Kidney (tissue), 13 donors: ENCODE measurements at regions not wholly inside any gene's neighbourhood (a gene's known extent, or its start where the extent isn't known, plus 50 kb on each side); places are given as distances from the start of the nearest gene placed in this dataset.

Experiments used
- DNase-seq, 5 donors: peaks; one replicate each; pipeline ENCODE4 v3.0.0-alpha.2; 2013 to 2020
- FAIRE-seq: peaks from 2 replicates; lab custom pipeline; 2012; peaks lifted over from hg19 to GRCh38; lab: Jason Lieb, UNC
- H3K27ac ChIP-seq, 2 donors: one replicate each; pipeline ENCODE4 v1.7.0; 2013; ENCODE audit warnings: low read depth in 2 of 2, low read length in 2 of 2, inconsistent platforms in 1 of 2
- H3K27me3 ChIP-seq: one replicate; pipeline ENCODE4 v1.7.1; 2013; ENCODE audit warnings: low read length, inconsistent platforms; ENCODE audit not compliant: control insufficient read depth, insufficient read depth
- H3K36me3 ChIP-seq, 3 donors: one replicate each; pipeline versions ENCODE4 v1.7.0 to v1.7.1; 2013; ENCODE audit warnings: low read length in 3 of 3, control low read depth in 1 of 3, inconsistent platforms in 1 of 3; ENCODE audit not compliant: insufficient read depth in 3 of 3, control insufficient read depth in 2 of 3
- H3K4me1 ChIP-seq, 3 donors: one replicate each; pipeline versions ENCODE4 v1.7.0 to v1.7.1; 2013; ENCODE audit warnings: low read length in 3 of 3, inconsistent platforms in 1 of 3, low read depth in 1 of 3; ENCODE audit not compliant: control insufficient read depth in 2 of 3, insufficient read depth in 2 of 3
- H3K4me3 ChIP-seq, 3 donors: one replicate each; pipeline versions ENCODE4 v1.7.0 to v1.8.1; 2013; ENCODE audit warnings: low read length in 3 of 3, control low read depth in 1 of 3, inconsistent platforms in 1 of 3
- H3K9ac ChIP-seq, 3 donors: one replicate each; pipeline versions ENCODE4 v1.7.0 to v1.7.1; 2013; ENCODE audit warnings: low read length in 3 of 3, control low read depth in 1 of 3, inconsistent platforms in 1 of 3
- H3K9me3 ChIP-seq, 3 donors: one replicate each; pipeline versions ENCODE4 v1.7.0 to v1.7.1; 2013; ENCODE audit warnings: low read length in 3 of 3, control low read depth in 1 of 3, inconsistent platforms in 1 of 3; ENCODE audit not compliant: control insufficient read depth in 2 of 3, insufficient read depth in 1 of 3
- CTCF ChIP-seq: IDR thresholded peaks from 3 replicates; pipeline ENCODE4 v1.5.1; 2012; ENCODE audit warnings: mild to moderate bottlenecking, moderate library complexity, borderline replicate concordance; ENCODE audit not compliant: insufficient read depth; ENCODE audit errors: extremely low read depth
- intact Hi-C: fragments of 100-400 bp; cut with DNase I; formaldehyde crosslinking; loops from one replicate; pipeline ENCODE4 v1.11.1; 2022
- donor health status: control.
- donor health status: control.
- donor health status: control.
- donor health status: control.
- donor health status: control.
- donor health status: DM: yes; HTN: yes; CAD: no.
- donor health status: Normal renal cell carcinoma (clear cell type).

DNA sequence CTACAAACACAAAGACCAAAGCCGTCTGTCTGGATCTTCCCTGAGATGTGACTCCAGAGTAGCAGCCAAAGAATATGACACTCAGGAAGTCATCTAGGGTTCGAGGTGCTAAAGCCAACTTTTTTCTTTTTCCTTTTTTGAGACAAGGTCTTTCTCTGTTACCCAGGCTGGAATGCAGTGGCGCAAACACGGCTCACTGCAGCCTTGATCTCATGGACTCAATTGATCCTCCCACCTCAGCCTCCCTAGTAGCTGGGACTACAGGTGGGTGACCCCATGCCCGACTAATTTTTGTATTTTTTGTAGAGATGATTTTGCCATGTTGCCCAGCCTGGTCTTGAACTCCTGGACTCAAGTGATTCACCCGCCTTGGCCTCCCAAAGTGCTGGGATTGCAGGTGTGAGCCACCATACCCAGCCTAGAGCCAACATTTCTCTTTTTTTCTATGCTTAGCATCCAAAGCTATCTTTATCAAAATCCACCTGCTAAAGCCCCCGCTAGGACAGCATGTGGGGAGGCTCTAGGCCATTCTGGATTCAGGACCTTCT lies 92.8 kb downstream of the TMEM17 start:
- Histone ChIP-seq H3K4me3 (no peak overlapping the region), H3K27ac (no peak overlapping the region), H3K27me3 (no peaks in the 10 kb centered on the region), H3K4me1 (peaks cover 0 to 22% (median 12%) of the 10 kb centered on the region in 3 donors), H3K36me3 (no peaks in the 10 kb centered on the region), H3K9ac (no peak overlapping the region), H3K9me3 (no peaks in the 10 kb centered on the region)
- intact Hi-C loops = loop anchor here (10.0 kb wide), 2 partner anchors 428 to 488 kb away; no protein-coding TSS in a partner anchor
- DNase-seq = no peak
- TF ChIP-seq CTCF = no peak
- FAIRE-seq = no peak

DNA sequence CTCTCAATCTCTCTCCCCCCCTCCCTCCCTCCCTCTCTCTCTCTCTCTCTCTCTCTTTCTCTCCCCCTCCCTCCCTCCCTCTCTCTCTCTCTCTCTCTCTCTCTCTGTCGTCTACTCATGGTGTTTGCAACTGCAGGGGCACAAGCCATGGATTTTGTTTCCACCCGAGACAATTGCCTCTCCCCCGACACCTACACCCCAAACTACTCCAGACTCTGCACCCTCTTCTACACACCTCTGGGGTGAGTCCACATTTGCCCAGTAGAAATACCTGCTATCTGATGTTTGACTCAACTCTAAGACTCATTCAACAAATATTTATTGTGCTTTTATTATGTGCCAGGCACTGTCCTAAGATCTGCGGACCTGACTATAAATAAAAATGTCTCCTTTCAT lies 93.7 kb downstream of the TMEM17 start:
- Histone ChIP-seq H3K4me1 (peaks cover 0 to 25% (median 18%) of the 10 kb centered on the region in 3 donors), H3K36me3 (no peaks in the 10 kb centered on the region), H3K4me3 (no peak overlapping the region), H3K9me3 (no peaks in the 10 kb centered on the region), H3K27ac (no peak overlapping the region), H3K27me3 (no peaks in the 10 kb centered on the region), H3K9ac (no peak overlapping the region)
- FAIRE-seq (no peak), DNase-seq (no peak)
- TF ChIP-seq CTCF = no peak
- intact Hi-C loops = loop anchor here (10.0 kb wide), 2 partner anchors 428 to 488 kb away; no protein-coding TSS in a partner anchor

GRCh38 chr2:62410926-62411456 lies 95.0 kb downstream of the TMEM17 start:
- TF ChIP-seq CTCF = no peak
- intact Hi-C loops = loop anchor here (10.0 kb wide), 2 partner anchors 426 to 486 kb away; no protein-coding TSS in a partner anchor
- Histone ChIP-seq H3K9ac (peak overlapping the region in 1 of 3 donors; percentile 73), H3K36me3 (no peaks in the 10 kb centered on the region), H3K9me3 (no peaks in the 10 kb centered on the region), H3K4me1 (peaks cover 0 to 35% (median 30%) of the 10 kb centered on the region in 3 donors), H3K27ac (peak overlapping the region in 1 of 2 donors; percentile 74), H3K4me3 (no peak overlapping the region), H3K27me3 (no peaks in the 10 kb centered on the region)
- peak in 2 of 5 donors; percentile 22 to 53 for DNase-seq
- FAIRE-seq = no peak
